ENCODE measurements at regions not wholly inside any gene's neighbourhood (a gene's known extent, or its start where the extent isn't known, plus 50 kb on each side); places are given as distances from the start of the nearest gene placed in this dataset.

- H3K23ac ChIP-seq (ENCODE audit: insufficient read length), result no peak overlapping the region
- no peak overlapping the region for H3K9ac ChIP-seq (replicated peaks in 1 of 4; ENCODE audit: extremely low read depth in 1 of 4, low read depth in 3 of 4, low read length in 3 of 4)
- DNase-seq (ENCODE audit: low read depth in 1 of 2, low spot score in 2 of 2) (no peak), FAIRE-seq (no peak)
- H2AK5ac ChIP-seq (ENCODE audit: low read depth, low read length), result no peak overlapping the region
- no peaks in the 10 kb centered on the region for H4K20me1 ChIP-seq (replicated peaks in 1 of 2; ENCODE audit: control insufficient read depth in 1 of 2, insufficient read depth in 2 of 2, low read length in 2 of 2)
- H3K36me3 ChIP-seq (ENCODE audit: control insufficient read depth in 2 of 4, insufficient read depth in 4 of 4, low read length in 3 of 4), result no peaks in the 10 kb centered on the region
- ChIA-PET CTCF (ENCODE audit: partially characterized antibody) (interaction anchor here (1.4 kb wide), 2 partner anchors 9 to 458 kb away, joined by 3 read pairs; no protein-coding TSS in a partner anchor), POLR2A (ENCODE audit: partially characterized antibody) (no interaction called here)
- no peak overlapping the region for H2BK12ac ChIP-seq (ENCODE audit: low read depth, low read length)
- H3K9me3 ChIP-seq (ENCODE audit: insufficient read depth in 2 of 2, low read depth in 1 of 2, low read length in 1 of 2), result no peaks in the 10 kb centered on the region
- peaks cover 2 to 5% (median 4%) of the 10 kb centered on the region in 4 experiments; a peak in 4 of 7 replicates for H3K4me1 ChIP-seq (replicated peaks in 1 of 4; ENCODE audit: control insufficient read depth in 3 of 4, insufficient read depth in 4 of 4, low read length in 3 of 4)
- no peaks in the 10 kb centered on the region for H3K23me2 ChIP-seq (ENCODE audit: low read depth, low read length)
- no peak overlapping the region for H2AFZ ChIP-seq (ENCODE audit: low read length)
- no peak overlapping the region for H2BK5ac ChIP-seq (ENCODE audit: low read depth, low read length)
- 95% methylated on average over 1 of the region's 1 CpG; no CpG with 5 or more reads in 1 of the 2 experiments for WGBS, 2 experiments (ENCODE audit: extremely low coverage in 1 of 2, insufficient coverage in 1 of 2, insufficient read length in 1 of 2, insufficient replicate concordance in 2 of 2, low coverage in 1 of 2, low lambda C conversion rate in 2 of 2, missing lambda C conversion rate in 1 of 2)
- H3K56ac ChIP-seq (replicated peaks; ENCODE audit: insufficient read length, low read depth, low read length), result no peak overlapping the region
- no peak overlapping the region for H3K4ac ChIP-seq (replicated peaks; ENCODE audit: insufficient read length, low read depth, low read length)
- H3K27ac ChIP-seq (ENCODE audit: low read depth, low read length), result no peak overlapping the region
- no peak overlapping the region for H3K4me2 ChIP-seq (ENCODE audit: insufficient read depth in 1 of 2, low read depth in 2 of 2, low read length in 2 of 2)
- no peak overlapping the region for H3K4me3 ChIP-seq (ENCODE audit: extremely low read depth in 1 of 4, insufficient read depth in 2 of 4, low read depth in 3 of 4, low read length in 4 of 4)
- no peak overlapping the region for H2BK15ac ChIP-seq (ENCODE audit: low read length)
- no peaks in the 10 kb centered on the region for H3K79me1 ChIP-seq (ENCODE audit: low read depth, low read length)
- no peak overlapping the region for H3K14ac ChIP-seq (ENCODE audit: insufficient read length)
- H3K27me3 ChIP-seq (replicated peaks in 1 of 4; ENCODE audit: control insufficient read depth in 3 of 4, extremely low read depth in 1 of 4, insufficient read depth in 3 of 4, low read length in 3 of 4), result no peaks in the 10 kb centered on the region
- H3K18ac ChIP-seq (ENCODE audit: extremely low read depth, low read length), result no peak overlapping the region
- no peak overlapping the region for H4K5ac ChIP-seq (ENCODE audit: insufficient read length, low read depth, low read length)
- no peak overlapping the region for H4K8ac ChIP-seq (ENCODE audit: extremely low read depth, insufficient read depth, low read length)
- no peak overlapping the region for H4K91ac ChIP-seq (replicated peaks; ENCODE audit: insufficient read length, low read length)
- no peak overlapping the region for H2BK120ac ChIP-seq (replicated peaks; ENCODE audit: low read depth, low read length)
- no peaks in the 10 kb centered on the region for H3K79me2 ChIP-seq (ENCODE audit: control insufficient read depth in 1 of 2, insufficient read depth in 2 of 2, low read length in 2 of 2)
- no peak overlapping the region for H2BK20ac ChIP-seq (ENCODE audit: low read length)
- TF ChIP-seq HDAC6 (IDR thresholded peaks at IDR 0.05; ENCODE audit: low read depth, low read length) (no peak), PHF8 (conservative IDR thresholded peaks at IDR 0.05; ENCODE audit: low read depth, low read length) (no peak), CTBP2 (IDR thresholded peaks at IDR 0.05; ENCODE audit: borderline replicate concordance, insufficient read depth, insufficient read length, low read length) (no peak), JUND (IDR thresholded peaks at IDR 0.05; ENCODE audit: low read length) (no peak), RFX5 (IDR thresholded peaks at IDR 0.05; ENCODE audit: borderline replicate concordance, low read depth, low read length) (no peak), ASH2L (IDR thresholded peaks at IDR 0.05; ENCODE audit: low read length) (no peak), MAX (IDR thresholded peaks at IDR 0.05) (no peak), CHD2 (IDR thresholded peaks at IDR 0.05; ENCODE audit: low read length) (no peak), YY1 (IDR thresholded peaks at IDR 0.05; ENCODE audit: low read depth, low read length) (no peak), SP1 (IDR thresholded peaks at IDR 0.05; ENCODE audit: low read depth, low read length) (no peak), TAF7 (optimal IDR thresholded peaks at IDR 0.05; ENCODE audit: borderline replicate concordance, low read depth, low read length) (no peak), RXRA (IDR thresholded peaks at IDR 0.05; ENCODE audit: insufficient read depth, low read depth, low read length) (no peak), SRF (IDR thresholded peaks at IDR 0.05; ENCODE audit: low read depth, low read length) (no peak), KDM1A (IDR thresholded peaks at IDR 0.05; ENCODE audit: borderline replicate concordance, low read length) (no peak), SIN3A (conservative IDR thresholded peaks at IDR 0.05 in 1 of 2, IDR thresholded peaks at IDR 0.05 in 1 of 2; ENCODE audit: low read depth in 1 of 2, low read length in 2 of 2) (no peak)
Observed at GRCh38 chr16:52649870-52650269, 102.9 kb upstream of the TOX3 start.
